Stimulated activated memory B cell treated with anti-CD40 and anti-IgM and Interleukin-4, amounts not matched to agents 10 μg/mL and 1 μg/mL and 100 μg/mL, for 72 hours (primary cell): ENCODE measurements at regions not wholly inside any gene's neighbourhood (a gene's known extent, or its start where the extent isn't known, plus 50 kb on each side); places are given as distances from the start of the nearest gene placed in this dataset.
"Not testable (repeated sequence)": the region's sequence is repeated elsewhere in the genome, so short reads cannot be mapped to it uniquely, and the experiment has no call there.

Experiments used
- ATAC-seq: fragments of 150-1000 bp; cut with Tn5 transposase; 2 replicates; pipeline ENCODE4 v1.10.0; 2021
- H3K27ac Mint-ChIP-seq: one replicate; pipeline ENCODE4 v1.8.0; 2022; ENCODE audit warnings: mild to moderate bottlenecking, mixed read lengths
- H3K27me3 Mint-ChIP-seq: one replicate; pipeline ENCODE4 v1.8.0; 2022; ENCODE audit warnings: mixed read lengths
- H3K36me3 Mint-ChIP-seq: one replicate; pipeline ENCODE4 v1.8.0; 2022; ENCODE audit warnings: mixed read lengths
- H3K4me1 Mint-ChIP-seq: one replicate; pipeline ENCODE4 v1.8.0; 2022; ENCODE audit warnings: mixed read lengths
- H3K4me3 Mint-ChIP-seq: one replicate; pipeline ENCODE4 v1.8.0; 2022; ENCODE audit warnings: mild to moderate bottlenecking, moderate library complexity, mixed read lengths
- H3K9me3 Mint-ChIP-seq: one replicate; pipeline ENCODE4 v1.8.0; 2022; ENCODE audit warnings: mixed read lengths

DNA sequence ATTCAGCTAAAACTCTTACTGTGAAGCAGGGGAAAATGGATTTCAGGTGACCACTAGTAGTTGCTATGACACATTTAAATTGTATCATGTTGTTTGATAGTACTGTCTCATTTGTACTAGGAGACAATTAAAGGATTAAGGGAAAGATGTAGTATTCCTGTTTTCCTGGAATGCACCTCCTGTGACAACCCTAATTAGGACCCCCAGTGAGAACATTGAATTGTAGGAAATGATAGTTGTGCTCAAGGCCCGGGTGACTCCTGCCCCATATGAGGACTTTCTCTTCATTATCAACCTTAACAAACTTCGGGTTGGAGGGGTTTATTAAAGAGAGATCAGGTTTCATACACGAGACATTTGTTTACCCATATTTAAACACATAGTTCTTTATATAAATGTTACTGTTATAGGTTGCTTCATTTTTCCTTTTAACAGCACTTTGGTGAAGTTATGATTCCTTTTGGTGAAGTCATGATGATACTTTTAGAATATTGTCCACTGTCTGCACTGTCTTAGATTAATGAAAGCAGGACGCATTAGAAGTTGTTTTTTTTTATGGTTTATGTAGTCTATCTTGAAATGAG lies 392.6 kb upstream of the NAALADL2 start:
- no peaks in the 10 kb centered on the region for H3K27me3 Mint-ChIP-seq
- H3K4me1 Mint-ChIP-seq, result no peaks in the 10 kb centered on the region
- no peak overlapping the region for H3K4me3 Mint-ChIP-seq
- no peak for ATAC-seq
- H3K9me3 Mint-ChIP-seq, result no peaks in the 10 kb centered on the region
- H3K27ac Mint-ChIP-seq, result no peak overlapping the region
- H3K36me3 Mint-ChIP-seq, result no peaks in the 10 kb centered on the region

DNA sequence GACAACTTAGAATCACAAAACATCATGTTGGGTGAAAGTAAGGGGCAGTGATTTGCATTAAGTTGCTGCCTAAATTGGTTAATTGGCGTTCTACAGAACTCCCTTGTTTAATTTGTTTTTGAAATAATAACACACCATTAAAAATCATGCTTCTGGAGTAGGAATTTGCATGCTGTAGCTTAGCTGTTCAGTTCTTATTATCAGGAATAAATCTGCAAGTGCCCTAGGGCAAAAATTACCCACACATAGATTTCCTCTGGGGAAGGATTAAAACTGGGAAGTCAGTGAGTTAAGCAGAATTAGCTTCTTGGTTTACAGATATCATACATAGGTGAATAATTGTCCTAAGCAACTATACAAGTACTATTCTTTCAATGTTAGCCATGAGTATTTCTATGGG lies 381.6 kb upstream of the NAALADL2 start:
- H3K4me3 Mint-ChIP-seq, result no peak overlapping the region

DNA sequence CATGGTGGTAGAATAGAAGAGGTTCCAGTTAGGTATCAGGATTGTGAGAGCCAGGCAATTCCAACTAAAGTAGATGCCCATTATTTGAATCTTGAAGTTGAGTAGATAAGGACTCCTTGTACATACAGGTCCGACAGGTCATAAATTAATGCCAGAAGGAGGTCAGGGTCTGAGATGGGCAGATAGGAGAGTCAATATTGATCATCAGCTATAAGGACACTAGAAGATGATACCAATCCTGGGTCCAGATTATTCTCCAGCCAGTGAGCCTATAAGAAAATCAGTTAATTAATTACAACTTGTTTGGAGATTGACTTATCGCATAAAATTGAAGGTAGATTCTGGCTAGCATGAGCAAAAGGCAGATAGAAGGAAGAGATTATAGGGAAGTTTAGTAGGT lies 378.4 kb upstream of the NAALADL2 start:
- H3K36me3 Mint-ChIP-seq, result no peaks in the 10 kb centered on the region
- H3K27ac Mint-ChIP-seq, result no peak overlapping the region
- ATAC-seq, result no peak
- no peaks in the 10 kb centered on the region for H3K4me1 Mint-ChIP-seq
- H3K27me3 Mint-ChIP-seq, result no peaks in the 10 kb centered on the region
- H3K9me3 Mint-ChIP-seq, result peaks cover 2% of the 10 kb centered on the region
- H3K4me3 Mint-ChIP-seq, result no peak overlapping the region

More for the DNA sequence above, 381.6 kb upstream of the NAALADL2 start:
- no peaks in the 10 kb centered on the region for H3K4me1 Mint-ChIP-seq
- no peaks in the 10 kb centered on the region for H3K9me3 Mint-ChIP-seq
- H3K27me3 Mint-ChIP-seq, result no peaks in the 10 kb centered on the region
- H3K36me3 Mint-ChIP-seq, result no peaks in the 10 kb centered on the region
- ATAC-seq, result no peak
- no peak overlapping the region for H3K27ac Mint-ChIP-seq

DNA sequence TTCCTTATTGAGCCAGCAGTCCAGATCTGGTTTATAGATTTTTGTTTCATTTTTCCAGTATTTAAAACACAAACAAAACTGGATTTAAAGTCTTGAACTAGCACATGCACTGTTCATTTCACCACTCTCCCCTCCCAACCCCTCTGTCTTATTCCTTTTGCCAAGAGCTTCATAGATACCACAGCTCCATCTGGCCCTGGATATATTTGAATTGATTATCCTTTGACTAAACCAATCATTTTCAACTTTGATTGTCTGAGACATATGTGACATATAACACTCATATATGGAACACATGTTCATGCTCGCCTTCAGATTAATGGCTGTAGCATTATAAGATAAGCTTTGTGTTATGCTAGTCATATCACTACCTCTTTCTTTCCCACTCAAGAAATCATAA lies 376.6 kb upstream of the NAALADL2 start:
- Mint-ChIP-seq H3K27ac (no peak overlapping the region), H3K4me1 (no peaks in the 10 kb centered on the region), H3K27me3 (no peaks in the 10 kb centered on the region), H3K9me3 (peaks cover 4% of the 10 kb centered on the region), H3K36me3 (no peaks in the 10 kb centered on the region), H3K4me3 (no peak overlapping the region)
- ATAC-seq, result no peak

DNA sequence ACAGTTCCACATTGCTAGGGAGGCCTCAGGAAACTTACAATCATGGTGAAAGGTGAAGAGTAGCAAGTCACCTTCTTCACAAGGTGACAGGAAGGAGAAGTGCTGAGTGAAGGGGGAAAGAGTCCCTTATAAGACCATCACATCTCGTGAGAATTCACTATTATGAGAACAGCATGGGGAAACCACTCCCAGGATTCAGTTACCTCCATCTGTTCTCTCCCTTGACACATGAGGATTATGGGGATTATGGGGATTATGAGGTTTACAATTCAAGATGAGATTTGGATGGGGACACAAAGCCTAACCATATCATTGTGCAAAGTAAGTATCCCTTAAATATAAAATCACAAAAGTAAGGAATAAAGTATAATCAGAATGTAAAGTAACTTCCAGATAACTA lies 375.9 kb upstream of the NAALADL2 start:
- no peaks in the 10 kb centered on the region for H3K36me3 Mint-ChIP-seq
- no peaks in the 10 kb centered on the region for H3K4me1 Mint-ChIP-seq
- no peak for ATAC-seq
- peaks cover 4% of the 10 kb centered on the region for H3K9me3 Mint-ChIP-seq
- no peak overlapping the region for H3K4me3 Mint-ChIP-seq
- H3K27me3 Mint-ChIP-seq, result no peaks in the 10 kb centered on the region
- no peak overlapping the region for H3K27ac Mint-ChIP-seq

DNA sequence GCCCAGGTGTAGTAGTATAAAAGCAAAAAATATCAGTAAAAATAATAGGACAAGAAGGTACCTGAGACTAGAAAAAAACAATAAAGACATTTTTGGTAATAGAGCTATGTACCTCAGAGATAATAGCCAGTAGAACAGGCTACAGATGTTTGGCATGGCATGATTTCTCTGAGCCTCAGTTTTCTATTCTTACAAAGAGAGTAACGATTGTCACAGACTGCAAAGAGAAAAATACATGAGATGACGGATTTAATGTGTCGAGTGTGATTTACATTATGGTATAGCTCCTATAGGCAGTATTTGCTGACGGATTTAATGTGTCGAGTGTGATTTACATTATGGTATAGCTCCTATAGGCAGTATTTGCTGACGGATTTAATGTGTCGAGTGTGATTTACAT lies 375.3 kb upstream of the NAALADL2 start:
- H3K4me1 Mint-ChIP-seq, H3K9me3 Mint-ChIP-seq, H3K27me3 Mint-ChIP-seq, ATAC-seq, H3K36me3 Mint-ChIP-seq, H3K4me3 Mint-ChIP-seq, H3K27ac Mint-ChIP-seq: not testable (repeated sequence)

DNA sequence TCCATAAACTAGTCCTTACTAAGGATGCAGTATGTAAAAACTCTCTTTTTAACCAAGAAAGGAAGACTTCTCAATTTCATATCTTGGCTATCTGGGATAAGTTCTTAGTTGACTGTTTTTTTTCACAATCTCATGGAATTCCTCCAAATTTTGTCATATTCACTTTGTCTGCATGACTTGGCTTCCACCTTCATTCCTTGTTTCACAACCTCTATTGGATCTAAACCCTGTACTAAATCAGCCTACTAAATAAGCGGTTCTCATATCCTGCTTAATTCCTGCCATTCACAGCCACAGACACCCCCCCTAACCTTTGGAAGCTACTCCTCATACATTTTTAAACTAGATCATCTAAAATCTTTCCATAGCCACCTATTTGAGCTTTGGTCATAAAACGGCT lies 370.6 kb upstream of the NAALADL2 start:
- Mint-ChIP-seq H3K4me3 (no peak overlapping the region), H3K27me3 (no peaks in the 10 kb centered on the region), H3K36me3 (no peaks in the 10 kb centered on the region), H3K27ac (no peak overlapping the region), H3K9me3 (peaks cover 6% of the 10 kb centered on the region), H3K4me1 (no peaks in the 10 kb centered on the region)
- ATAC-seq, result no peak

DNA sequence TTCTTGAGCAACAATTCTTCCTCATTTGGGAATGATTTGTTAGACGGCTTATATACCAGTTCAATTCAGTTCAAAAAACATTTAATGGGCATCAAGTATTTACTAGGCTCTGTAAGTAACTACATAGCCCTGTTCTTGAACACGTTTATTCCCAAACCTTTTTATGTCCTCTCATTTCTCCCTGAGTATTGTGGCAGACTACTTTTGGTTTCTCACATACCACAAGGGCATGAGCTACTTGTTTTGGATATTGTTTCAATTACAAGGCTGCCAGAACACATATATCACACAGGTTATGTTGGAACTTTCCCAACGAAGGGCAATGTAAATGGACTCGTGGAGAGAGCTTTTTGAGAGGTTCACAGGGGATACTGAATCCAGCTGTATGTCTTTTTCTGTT lies 363.8 kb upstream of the NAALADL2 start:
- Mint-ChIP-seq H3K4me1 (no peaks in the 10 kb centered on the region), H3K27me3 (no peaks in the 10 kb centered on the region), H3K36me3 (no peaks in the 10 kb centered on the region), H3K27ac (no peak overlapping the region), H3K4me3 (no peak overlapping the region), H3K9me3 (no peaks in the 10 kb centered on the region)
- ATAC-seq, result no peak

DNA sequence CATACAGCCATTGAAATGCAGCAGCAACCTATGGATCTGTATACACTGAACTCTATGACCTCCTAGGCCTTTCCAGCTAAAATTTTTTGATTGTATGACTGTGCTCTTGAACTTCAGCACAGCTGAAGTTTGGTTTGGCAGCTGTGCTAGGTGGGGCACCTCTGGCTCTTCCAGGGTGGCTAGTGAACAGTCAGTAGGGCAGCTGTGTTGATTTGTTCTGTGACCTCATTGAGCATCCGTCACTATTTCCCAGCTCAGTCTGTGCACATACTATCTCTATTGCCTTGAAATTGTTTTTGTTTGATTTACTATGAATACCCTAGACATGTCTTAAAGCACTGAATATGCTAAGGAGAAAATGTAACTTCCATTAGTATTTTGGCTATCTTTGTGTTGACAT lies 363.2 kb upstream of the NAALADL2 start:
- Mint-ChIP-seq H3K27ac (no peak overlapping the region), H3K9me3 (no peaks in the 10 kb centered on the region), H3K36me3 (no peaks in the 10 kb centered on the region), H3K27me3 (no peaks in the 10 kb centered on the region), H3K4me1 (no peaks in the 10 kb centered on the region), H3K4me3 (no peak overlapping the region)
- ATAC-seq, result no peak

DNA sequence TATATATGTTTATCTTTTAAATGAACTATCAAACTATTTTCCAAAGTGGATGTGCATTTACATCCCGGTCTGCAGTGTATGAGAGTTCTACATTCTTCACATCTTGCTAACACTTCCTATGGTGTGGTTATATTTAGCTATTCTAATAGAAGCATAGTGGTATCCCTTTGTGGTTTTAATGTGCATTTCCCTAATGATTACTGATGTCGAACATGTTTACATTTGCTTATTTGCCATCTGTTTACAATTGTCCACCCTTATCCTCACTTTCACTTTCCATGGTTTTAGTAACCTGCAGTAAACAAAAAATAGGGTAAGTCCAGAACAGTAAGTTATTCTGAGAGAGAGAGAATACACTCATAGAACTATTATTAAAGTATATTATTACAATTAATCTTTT lies 360.5 kb upstream of the NAALADL2 start:
- no peak for ATAC-seq
- Mint-ChIP-seq H3K4me1 (no peaks in the 10 kb centered on the region), H3K27ac (no peak overlapping the region), H3K27me3 (no peaks in the 10 kb centered on the region), H3K4me3 (no peak overlapping the region), H3K9me3 (no peaks in the 10 kb centered on the region), H3K36me3 (no peaks in the 10 kb centered on the region)

DNA sequence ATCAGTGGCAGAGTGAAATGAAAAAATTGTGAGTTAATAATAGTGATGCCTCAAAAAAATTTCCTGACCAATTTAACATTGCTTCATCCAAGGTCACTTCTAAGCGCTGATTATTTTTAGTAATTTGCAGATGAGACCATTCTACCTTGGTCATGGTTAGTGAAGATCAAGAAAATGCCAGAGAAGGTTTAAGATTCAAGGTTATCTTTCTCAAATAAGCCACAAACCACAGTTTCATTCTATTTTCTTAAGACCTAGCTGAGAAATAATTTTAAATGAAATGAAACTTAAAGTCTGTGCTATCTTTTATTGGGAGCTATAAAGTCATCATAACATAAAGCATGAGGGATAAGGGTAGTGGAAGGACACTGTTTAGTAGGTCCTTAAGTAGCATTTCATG lies 353.9 kb upstream of the NAALADL2 start:
- H3K27me3 Mint-ChIP-seq, result no peaks in the 10 kb centered on the region
- no peaks in the 10 kb centered on the region for H3K4me1 Mint-ChIP-seq
- H3K27ac Mint-ChIP-seq, result no peak overlapping the region
- ATAC-seq, result no peak
- H3K36me3 Mint-ChIP-seq, result no peaks in the 10 kb centered on the region
- no peak overlapping the region for H3K4me3 Mint-ChIP-seq
- H3K9me3 Mint-ChIP-seq, result peaks cover 3% of the 10 kb centered on the region

DNA sequence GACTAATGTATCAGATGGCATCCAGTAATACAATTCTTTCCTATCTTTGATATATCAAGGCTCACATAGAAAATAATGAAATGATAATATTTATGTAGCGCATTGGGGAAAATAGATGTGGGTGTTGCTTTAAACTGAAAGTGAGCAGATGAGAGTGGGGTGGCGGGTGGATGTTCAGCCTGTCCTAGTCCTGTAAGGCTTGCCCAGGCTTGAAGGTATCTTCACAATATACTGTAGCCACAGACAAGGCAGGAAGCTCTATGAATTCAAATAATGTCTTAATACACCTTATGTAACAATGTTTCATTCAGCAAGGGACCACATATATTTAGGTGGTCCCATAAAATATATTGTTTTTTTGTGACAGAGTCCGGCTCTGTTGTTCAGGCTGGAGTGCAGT lies 334.9 kb upstream of the NAALADL2 start:
- H3K4me1 Mint-ChIP-seq, result no peaks in the 10 kb centered on the region
- no peaks in the 10 kb centered on the region for H3K36me3 Mint-ChIP-seq
- H3K9me3 Mint-ChIP-seq, result peaks cover 3% of the 10 kb centered on the region
- no peak overlapping the region for H3K27ac Mint-ChIP-seq
- no peak for ATAC-seq
- H3K4me3 Mint-ChIP-seq, result no peak overlapping the region
- H3K27me3 Mint-ChIP-seq, result no peaks in the 10 kb centered on the region

DNA sequence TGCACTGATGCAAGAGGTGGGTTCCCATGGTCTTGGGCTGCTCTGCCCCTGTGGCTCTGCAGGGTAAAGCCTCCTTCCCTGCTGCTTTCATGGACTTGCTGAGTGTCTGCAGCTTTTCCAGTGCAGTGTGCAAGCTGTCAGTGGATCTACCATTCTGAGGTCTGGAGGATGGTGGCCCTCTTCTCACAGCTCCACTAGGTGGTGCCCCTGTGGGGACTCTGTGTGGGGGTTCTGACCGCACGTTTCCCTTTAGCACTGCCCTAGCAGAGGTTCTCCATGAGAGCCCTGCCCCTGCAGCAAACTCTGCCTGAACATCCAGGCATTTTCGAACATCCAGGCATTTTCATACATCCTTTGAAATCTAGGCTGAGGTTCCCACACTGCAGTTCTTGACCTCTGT lies 329.8 kb upstream of the NAALADL2 start:
- ATAC-seq, result no peak
- H3K27me3 Mint-ChIP-seq, result no peaks in the 10 kb centered on the region
- H3K4me1 Mint-ChIP-seq, result no peaks in the 10 kb centered on the region
- no peak overlapping the region for H3K4me3 Mint-ChIP-seq
- no peak overlapping the region for H3K27ac Mint-ChIP-seq
- H3K36me3 Mint-ChIP-seq, result no peaks in the 10 kb centered on the region
- H3K9me3 Mint-ChIP-seq, result peaks cover 11% of the 10 kb centered on the region

DNA sequence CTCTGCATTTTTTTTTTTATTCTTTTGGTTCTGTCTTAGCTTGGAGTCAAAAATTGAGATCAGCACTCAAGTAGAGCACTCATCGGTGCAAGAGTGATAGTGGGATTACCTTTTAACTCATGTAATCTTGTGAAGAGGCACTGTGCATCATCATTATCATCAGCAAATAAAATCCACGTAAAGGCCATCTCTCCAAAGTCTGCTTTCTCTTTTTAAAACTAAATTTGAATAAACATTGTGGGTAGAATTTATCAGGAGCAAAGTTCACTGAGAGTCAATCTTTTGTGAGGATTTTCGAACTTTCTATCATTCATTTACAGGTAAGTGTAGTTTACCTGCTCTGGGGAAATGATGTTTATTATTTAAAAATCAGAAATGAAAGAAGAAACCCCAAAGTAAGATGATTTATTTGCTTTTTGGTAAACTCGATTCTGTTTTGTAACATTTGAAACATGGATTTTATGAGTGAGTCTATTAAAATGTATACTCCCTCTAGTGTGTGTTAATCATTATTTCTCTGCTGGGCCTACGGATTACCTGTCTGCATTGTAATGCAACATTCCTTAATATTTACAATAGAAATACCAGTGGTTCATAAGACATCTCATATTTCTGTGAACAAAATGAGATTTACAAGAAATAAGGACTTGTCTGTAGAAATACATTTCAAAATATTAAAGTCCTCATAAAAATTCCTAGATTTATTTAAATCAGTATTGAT lies 327.7 kb upstream of the NAALADL2 start:
- Mint-ChIP-seq H3K4me3 (no peak overlapping the region), H3K4me1 (no peaks in the 10 kb centered on the region), H3K9me3 (peaks cover 11% of the 10 kb centered on the region), H3K27ac (no peak overlapping the region), H3K36me3 (no peaks in the 10 kb centered on the region), H3K27me3 (no peaks in the 10 kb centered on the region)
- no peak for ATAC-seq

DNA sequence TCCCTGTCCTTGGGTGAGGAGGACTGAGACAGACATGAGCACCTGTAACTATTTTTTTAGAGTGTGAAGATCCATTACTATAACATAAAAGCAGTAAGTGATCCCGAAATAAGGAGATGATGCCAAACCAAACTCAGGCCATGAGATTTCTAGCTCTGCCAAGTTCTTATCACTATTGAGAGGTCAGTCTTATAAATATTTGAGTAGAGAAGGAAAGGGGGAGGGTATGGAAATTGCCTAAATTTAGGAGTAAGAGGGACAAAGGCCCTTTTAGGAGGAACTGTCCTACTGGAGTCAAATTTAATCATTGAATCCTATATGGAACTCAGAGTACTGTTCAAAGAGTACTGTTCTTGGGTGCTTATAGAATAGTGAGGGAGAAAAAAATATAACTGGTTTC lies 326.9 kb upstream of the NAALADL2 start:
- no peak overlapping the region for H3K27ac Mint-ChIP-seq
- no peaks in the 10 kb centered on the region for H3K36me3 Mint-ChIP-seq
- no peaks in the 10 kb centered on the region for H3K27me3 Mint-ChIP-seq
- no peak overlapping the region for H3K4me3 Mint-ChIP-seq
- no peaks in the 10 kb centered on the region for H3K4me1 Mint-ChIP-seq
- no peak for ATAC-seq
- peaks cover 11% of the 10 kb centered on the region for H3K9me3 Mint-ChIP-seq

DNA sequence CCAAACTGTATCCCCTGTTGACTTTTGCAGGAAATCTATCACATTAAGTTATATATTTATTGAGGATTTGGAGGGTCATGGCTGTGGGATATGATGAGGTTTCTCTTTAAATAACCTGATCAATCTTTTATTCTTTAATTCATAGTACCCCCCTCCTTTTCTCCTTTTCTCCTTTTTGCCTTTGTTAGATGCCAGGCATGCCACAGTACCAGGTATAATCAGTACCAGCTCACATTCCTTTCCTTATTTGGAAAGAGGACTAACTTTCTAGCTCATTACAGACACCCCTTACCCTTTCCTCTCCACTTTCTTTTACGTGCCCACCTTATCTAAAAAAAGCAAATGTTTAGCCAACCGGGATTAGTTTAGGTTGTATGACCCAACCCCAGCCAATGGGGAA lies 326.4 kb upstream of the NAALADL2 start:
- no peak overlapping the region for H3K4me3 Mint-ChIP-seq
- H3K27ac Mint-ChIP-seq, result no peak overlapping the region
- no peak for ATAC-seq
- no peaks in the 10 kb centered on the region for H3K36me3 Mint-ChIP-seq
- no peaks in the 10 kb centered on the region for H3K27me3 Mint-ChIP-seq
- H3K9me3 Mint-ChIP-seq, result peaks cover 11% of the 10 kb centered on the region
- no peaks in the 10 kb centered on the region for H3K4me1 Mint-ChIP-seq
